ENCODE measurements at regions not wholly inside any gene's neighbourhood (a gene's known extent, or its start where the extent isn't known, plus 50 kb on each side); places are given as distances from the start of the nearest gene placed in this dataset.
"Not testable (repeated sequence)": the region's sequence is repeated elsewhere in the genome, so short reads cannot be mapped to it uniquely, and the experiment has no call there.

DNA sequence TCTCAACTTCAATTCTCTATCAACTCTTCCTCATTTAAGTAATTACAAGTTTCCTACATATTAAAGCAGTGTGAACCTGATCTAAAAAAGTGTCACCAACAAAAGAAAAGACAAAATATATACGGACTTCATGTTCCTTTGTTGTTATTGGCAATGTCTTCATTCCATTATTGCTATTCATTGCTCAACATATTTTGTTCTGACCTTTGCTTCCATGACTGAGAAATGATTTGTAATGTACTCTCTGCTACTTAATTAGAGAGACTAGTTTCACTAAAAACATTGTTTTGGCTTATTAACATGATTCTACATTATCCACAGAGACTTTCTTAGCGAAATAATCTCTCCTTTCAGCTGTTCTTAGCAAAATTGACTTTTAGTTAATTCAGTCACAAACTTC, 657.2 kb upstream of the ROBO1 start:
- no peak for DNase-seq

DNA sequence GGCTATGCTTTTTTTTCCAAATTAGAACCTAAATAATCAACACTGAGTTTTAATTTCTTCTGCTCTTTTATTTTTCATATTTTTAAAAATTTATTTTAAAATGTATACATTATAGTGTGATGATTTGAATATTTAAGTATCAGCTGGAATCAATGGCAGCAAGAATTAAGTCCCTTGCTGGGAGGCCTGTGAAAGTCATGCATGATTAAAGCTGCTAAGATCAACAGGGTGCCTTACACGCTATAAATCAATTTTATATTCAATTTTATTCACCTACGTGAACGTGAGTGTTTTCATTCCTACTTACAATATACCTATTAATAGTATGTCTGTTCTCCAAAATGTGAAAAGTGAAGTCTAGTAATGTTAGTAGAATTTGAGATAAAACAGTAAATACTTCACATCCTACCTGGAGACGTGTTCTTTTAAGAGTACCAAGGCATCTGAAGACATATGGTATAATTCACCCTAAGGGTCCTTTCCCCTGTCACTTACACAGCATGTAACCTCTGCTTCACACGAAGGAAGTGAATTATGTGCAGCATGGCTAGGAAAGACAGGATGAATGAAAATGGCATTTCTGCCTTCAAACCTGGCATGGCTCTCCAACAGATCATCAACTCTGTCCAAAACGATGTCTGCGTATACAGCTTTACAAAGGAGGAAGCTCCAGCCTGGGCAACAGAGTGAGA, 640.4 kb upstream of the ROBO1 start:
- DNase-seq: peak; percentile 7

DNA sequence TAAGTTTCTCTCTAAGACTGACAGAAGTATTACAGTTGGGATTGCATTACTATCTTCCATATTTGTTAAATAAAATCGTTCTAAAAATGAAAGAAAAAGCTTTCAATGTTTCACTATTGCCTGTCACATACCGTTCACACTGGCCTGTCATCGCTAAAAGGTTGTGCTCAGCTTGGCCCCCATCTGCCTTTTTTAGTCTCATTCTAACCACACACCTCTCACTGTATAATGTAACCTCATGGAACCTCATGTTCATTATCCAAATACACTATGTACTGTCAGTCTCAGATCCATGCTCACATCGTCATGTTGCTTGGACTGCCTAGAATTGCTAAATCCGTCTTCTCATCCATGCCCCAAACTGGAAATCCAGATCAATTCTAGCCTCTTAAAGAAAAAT, 637.8 kb upstream of the ROBO1 start:
- DNase-seq: no peak

DNA sequence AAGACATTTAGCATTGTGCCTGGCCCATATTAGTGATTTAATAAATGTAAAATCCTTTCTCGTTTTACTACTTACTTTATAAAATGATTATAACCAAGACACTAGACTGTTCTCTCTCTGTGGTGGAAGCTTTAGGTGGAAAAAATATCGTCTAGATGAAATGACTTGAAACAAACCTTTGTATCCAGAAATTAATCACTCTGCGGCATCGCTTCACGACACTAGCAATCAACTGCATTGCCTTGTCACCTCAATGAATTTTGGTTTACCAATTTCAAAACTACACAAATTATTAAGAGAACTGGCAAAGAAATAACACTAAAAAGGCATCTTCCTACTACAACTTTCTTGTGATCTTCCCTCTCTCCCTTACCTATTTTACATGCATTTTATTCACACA, 627.2 kb upstream of the ROBO1 start:
- no peak for DNase-seq

DNA sequence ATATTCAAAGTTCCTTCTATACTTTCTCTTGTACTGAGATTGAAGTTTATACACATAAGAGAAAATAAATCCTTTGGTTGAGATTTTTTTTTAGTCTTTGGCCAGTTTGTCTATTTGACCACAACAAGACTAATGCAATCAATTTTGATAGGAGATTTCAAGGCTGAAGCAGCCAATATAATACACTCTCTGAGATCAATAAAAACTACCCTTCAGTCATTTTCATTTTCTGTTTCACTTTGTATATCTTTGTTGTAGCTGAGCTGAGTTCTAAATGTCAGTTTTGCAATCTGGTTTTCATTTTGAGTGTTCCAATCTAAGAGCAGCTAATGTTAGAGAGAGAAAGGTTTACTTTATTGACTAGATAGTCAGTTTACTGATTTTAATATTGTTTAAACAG, 623.8 kb upstream of the ROBO1 start:
- DNase-seq: no peak

DNA sequence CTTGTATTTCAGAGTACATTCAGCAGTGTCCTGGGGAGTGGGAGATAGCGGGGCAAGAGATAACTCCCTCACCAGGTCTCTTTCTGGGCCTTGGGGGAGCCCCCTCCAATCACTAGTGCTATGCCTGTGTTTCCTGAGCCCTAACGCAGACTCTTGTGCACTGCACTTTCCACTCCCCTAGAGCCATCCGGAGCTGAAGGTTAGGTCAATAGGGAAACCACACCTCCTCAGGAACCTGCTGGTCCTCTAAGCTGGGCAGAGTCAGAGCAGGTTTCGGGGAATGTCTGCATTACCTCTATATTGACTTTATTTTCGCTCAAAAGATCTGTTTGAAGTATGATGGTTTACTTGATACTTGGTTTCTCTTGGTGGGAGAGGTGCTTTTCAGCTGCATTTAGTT, 617.0 kb upstream of the ROBO1 start:
- no peak for DNase-seq

DNA sequence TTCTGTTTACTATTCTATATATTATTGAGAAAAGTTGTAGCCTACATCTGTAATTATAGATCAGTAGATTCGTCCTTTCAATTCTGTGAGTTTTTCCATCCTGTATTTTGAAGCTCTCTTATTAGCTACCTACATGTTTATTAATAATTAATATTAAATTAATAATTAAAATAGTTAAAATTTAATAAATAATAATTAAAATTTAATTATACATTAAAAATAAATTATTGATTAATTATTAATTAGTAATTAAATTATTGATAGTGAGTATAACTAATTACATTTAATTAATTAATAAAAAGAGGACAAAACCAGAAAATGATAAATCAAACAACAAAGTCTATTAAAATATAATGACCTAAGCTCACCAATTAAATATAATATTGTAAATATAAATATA, 606.6 kb upstream of the ROBO1 start:
- DNase-seq: peak; percentile 12

DNA sequence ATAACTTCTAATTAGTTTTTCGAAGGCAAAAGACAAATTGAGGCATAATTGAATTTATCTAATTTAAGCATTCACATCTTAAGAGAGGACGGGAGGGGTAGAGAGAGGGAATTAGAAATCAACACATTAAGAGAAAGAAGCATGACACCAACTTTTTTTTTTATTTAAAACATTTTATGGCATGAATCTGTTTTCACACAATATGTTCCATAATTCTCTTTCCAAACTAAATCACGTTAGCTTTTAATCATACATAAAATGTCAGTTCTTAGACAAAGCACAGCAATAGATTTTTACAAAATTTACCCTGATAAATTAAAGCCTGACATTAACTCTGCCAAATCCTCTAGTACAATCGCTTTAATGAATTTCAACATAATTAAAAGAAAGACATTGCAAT, 600.8 kb upstream of the ROBO1 start:
- no peak for DNase-seq

DNA sequence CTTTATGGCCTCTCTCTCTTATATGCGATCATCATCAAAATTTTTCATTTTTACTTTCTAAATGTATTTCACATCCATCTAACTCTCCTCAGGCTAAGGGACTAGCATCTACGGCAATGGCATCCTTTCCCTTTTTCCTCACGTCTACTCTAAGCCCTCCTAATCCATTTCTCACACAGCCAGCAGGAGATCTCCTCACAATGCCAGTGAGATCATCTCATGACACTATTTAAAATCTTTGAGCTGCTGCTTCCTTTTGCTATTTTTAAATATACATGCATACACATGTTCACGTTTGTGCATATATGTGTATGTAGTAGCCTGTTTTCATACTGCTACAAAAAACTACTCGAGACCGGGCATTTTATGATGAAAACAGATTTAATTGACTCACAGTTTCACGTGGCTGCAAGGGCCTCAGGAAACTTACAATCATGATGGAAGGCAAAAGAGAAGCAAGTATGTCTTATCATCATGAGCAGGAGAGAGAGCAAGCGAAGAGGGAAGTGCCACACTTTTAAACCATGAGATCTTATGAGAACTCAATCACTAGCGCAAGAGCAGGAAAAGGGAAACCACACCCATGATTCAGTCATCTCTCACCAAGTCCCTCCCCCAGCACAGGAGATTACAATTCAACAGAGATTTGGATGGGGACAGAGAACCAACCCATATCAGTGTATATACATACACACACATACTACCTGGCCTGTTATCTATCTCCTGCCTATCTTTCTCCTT, 599.2 kb upstream of the ROBO1 start:
- DNase-seq: no peak

DNA sequence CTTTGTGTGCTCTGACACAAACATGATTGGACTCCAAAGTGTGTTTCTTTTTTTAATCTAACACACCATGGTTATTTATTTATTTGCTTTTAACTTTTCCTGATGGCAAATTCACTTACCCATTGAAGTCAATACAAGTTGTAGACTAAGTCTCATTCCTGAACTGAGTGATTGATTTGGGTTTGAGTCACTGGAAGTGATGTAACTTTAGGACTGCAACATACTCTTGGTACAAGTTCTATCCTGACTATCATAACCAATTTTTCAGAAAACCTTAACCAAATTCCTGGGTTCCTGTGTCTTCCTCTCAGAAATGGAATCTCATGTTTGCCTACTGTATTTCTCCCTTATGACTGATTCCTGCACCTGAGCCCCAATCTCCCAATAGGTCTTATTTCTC, 590.0 kb upstream of the ROBO1 start:
- DNase-seq: no peak

DNA sequence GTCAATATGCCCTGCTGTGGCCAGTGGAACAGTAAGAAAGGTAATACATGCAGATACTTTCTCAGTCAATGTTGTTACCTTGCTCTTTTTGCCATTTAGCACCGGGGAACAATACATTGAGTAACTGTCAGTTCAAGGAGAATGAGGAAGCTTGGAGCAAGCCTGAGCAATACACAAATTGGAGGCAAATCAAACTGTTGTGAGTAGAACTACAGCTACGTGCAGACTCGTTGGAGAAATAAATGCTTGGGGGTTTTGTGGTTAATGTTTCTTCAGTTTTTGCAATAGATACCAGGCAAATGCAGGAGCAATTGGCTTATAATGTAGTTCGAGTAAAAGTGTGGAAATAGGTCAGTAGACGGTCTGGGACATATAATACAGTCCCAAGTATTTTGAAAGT, 587.3 kb upstream of the ROBO1 start:
- no peak for DNase-seq

DNA sequence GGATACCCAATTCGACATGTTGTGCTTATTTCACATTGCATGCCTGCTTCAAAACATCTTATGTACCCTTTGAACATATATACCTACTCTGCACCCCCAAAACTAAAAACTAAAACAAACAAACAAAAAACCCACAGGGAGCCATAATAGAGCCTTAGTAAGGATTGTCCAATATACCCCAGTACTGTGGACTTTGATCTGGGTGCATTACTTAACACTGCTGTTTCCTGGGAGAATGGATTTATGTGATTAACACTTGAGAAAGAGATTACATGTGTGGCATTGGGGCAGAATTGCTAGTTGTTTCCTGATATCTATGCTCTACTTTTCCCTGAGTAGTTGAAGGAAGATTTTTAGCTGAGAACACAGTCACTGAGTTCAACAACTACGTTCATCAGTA, 583.4 kb upstream of the ROBO1 start:
- DNase-seq: no peak

DNA sequence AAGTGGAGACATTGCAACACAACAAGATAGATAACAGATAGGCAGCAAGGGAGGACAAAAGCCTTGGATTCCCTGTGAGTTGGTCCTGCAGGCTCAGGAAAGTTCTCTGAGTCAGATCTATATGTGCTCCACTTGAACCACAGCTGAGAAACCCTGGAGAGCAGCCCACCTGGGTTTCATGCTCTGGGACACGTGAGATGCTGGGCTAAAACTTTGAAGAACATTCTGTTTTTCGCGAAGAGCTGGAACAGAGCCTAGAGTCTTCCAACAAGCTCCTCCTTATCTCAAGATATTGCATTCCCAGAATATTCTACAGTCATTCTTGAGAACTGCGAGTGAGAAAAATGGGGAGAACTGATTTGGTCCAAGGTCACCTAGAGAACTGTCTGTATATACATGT, 583.0 kb upstream of the ROBO1 start:
- DNase-seq: no peak

DNA sequence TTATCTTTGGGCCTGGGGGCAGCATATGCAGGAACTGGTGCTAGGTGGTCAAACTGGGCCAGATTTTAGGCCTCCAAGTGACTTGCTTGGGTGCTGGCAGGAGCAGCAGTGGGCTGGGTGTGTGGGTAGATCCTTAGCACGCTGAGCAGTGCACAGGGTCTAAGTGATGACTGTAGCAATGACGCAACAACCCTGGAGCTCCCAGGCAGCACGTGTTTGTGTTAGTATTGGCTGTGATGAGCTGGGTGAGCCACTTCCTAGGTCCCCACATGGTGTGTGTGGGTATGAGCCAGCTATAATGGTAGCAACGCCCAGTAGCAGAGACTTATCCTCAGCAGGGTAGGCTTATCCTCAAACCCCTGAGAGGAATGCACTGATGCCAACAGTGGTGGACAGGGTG, 570.6 kb upstream of the ROBO1 start:
- no peak for DNase-seq

DNA sequence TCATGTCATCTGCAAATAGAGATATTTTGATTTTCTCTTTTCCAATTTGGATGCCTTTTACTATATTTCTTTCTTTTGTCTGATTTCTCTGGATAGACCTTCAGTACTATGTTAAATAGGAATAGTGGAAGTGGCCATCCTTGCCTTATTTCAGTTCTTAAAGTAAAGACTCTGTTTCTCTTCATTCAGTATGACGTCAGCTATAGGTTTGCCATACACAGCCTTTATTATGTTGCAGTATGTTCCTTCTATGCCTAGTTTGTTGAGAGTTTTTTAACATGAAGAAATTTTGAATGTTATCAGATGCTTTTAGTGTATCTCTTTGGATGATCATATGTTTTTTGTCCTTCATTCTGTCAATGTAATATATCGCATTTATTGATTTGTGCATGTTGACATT, 566.7 kb upstream of the ROBO1 start:
- DNase-seq: no peak

DNA sequence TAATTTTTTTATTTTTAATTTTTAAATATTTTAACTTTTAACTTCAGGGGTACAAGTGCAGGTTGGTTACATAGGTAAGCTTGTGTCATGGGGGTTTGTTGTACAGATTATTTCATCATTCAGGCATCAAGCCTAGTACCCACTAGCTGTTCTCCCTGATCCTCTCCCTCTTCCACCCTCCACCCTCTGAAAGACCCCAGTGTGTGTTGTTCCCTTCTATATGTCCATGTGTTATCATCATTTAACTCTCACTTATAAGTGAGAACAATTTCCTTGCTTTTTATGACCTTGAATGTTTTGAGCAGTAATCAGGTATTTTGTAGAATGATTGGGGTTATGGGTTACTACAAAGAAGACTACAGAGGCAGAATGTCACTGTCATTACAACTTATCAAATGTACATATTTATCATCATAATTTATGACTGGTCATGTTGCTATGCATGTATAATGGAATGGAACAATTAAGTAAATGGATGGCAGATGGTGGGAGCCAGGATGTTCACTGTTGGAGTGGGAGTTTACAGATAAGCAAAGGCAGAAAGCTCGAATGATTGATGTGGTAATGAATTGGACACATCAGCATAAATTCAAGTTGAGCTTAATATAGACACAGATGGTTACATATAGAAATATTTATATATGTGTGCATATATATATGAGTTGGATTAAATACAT, 563.8 kb upstream of the ROBO1 start:
- peak; percentile 36 for DNase-seq

DNA sequence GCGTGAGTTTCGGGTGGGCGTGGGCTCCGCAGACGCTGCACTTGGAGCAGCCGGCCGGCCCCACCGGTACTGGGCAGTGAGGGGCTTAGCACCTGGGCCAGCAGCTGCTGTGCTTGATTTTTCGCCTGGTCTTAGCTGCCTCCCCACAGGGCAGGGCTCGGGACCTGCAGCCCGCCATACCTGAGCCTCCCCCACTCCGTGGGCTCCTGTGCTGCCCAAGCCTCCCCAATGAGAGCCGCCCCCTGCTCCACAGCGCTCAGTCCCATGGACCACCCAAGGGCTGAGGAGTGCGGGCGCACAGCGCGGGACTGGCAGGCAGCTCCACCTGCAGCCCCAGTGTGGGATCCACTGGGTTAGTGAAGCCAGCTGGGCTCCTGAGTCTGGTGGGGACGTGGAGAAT, 546.7 kb upstream of the ROBO1 start:
- not testable (repeated sequence) for DNase-seq

DNA sequence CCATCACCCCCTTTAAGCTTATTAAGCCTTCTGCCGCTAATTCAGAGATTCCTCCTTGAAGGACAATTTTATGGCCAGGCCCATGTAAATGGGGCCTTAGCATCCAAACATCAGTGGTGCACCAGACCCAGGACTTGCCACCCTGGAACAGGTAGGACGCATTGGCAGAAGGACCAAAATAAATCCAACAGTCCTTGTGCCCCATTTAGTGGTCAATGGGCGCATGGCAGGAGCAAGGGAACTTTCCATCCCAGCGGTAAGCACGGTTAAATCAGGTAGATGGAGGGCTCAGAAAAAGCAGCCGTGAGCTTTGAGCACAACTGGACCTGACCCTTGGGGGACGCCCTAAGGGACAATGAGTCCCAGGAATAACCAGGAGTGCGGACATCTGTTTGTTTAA, 540.8 kb upstream of the ROBO1 start:
- DNase-seq: no peak

DNA sequence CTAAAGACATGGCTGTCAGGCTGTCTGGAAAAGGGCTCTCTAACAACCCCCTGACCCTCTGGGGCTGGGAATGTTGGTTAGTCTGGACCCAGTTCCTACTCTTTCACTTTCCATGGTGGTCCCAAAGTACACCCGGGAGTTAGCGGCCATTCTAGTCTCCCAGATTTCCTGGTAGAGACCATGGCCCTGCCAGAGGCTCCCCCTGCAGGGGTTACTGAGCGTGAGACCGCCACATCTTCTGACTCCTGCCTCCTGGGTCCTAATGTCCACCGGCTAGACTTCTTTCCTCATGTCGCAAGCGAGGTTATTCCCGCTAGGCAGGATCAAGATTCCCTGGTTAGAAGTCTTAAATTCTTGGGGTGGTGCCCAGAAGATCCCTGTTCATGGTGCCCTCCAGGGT, 540.0 kb upstream of the ROBO1 start:
- no peak for DNase-seq

DNA sequence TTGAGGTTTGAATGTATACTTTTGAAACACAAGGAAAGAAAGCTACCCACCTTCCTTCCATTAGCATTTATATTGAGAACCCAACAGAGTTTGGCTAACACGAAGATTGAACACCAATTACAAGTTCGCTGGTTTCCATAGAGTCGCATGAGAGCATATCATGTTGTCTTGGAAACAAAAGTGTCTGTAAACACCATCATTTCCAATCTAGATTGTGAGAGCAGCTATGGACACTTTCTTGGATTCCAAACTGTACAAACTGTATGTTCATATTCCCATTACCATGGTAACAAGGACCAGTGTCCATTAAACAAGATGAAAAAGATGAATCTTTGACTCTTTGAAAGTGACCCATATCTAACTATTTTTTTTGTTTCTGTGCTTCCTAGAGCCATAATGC, 529.9 kb upstream of the ROBO1 start:
- DNase-seq: no peak

DNA sequence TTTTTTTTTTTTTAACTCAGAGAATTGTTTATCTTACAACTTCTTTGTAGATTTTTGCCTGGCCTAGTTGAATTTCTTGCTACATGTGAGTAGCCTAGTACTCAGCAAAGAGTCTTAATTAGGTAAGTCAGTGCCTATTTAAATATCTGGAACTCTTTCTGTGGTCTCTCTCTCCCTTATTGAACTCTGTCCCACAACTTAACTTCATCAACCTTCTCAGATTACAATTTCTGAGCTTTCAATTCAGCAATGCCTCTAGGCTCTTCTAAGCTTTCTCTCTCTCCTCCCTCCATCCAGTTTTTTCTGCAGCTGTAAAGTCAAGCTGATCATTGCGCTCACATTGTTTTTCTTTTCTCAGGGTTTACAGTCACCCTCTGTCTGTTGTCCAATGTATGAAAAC, 517.6 kb upstream of the ROBO1 start:
- peak; percentile 30 for DNase-seq

DNA sequence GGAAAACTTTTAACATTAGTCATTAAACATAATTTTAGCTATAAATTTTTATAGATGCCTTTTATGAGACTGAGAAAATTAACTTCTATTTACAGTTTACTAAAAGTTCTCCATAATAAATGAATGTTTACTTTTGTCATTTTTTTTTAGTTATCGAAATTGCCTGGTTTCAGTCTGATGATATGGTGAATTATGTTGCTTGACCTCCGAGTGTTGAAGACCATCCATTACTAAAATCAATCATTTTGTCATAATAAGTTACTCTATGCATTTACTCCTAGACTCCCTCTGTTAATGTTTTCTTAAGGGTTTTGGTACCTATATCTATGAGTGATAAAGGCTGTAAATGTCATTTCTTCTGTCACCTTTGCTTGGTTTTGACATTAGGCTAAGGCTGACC, 516.0 kb upstream of the ROBO1 start:
- DNase-seq: no peak

DNA sequence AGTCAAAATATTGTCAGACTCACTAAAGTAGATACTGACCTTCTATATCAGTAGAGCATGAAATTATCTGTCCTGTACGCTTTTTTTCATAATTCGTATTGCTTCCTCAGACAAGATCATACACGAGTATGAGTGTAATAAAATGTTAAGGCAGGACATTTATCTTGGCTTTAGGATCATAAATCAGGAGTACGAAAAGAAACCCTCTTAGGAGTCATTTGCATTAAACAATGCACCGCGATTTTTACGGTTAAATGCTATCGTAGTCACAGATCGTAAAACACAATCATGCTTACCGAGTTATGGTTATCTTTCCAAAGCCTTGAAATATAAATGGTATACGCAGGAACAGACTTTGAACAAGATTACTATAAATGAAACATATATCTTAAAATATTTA, 510.3 kb upstream of the ROBO1 start:
- DNase-seq: no peak

DNA sequence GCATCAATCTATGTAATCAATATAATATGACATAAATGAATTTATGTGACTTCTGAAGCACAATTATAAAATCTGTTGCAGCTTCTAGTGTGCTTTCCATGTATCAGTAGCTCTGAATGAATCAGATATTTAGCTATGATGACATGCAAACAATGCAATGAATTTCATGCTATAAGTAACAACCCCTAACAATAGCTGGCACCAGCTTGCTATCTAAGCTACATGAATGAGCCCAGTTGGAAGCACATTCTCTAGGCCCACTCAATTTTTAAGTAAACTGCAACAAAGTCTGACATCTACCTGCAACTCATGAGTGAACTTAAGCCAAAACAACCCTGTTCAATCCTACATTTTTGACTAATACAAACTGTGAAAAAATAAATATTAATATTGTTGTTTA, 507.3 kb upstream of the ROBO1 start:
- no peak for DNase-seq
